Kasumi-1 (cell line): ENCODE measurements at regions not wholly inside any gene's neighbourhood (a gene's known extent, or its start where the extent isn't known, plus 50 kb on each side); places are given as distances from the start of the nearest gene placed in this dataset.

Source experiments
- DNase-seq, 2 experiments: peaks; one replicate each; lab custom pipeline; 2025; lab: John Stamatoyannopoulos, UW

DNA sequence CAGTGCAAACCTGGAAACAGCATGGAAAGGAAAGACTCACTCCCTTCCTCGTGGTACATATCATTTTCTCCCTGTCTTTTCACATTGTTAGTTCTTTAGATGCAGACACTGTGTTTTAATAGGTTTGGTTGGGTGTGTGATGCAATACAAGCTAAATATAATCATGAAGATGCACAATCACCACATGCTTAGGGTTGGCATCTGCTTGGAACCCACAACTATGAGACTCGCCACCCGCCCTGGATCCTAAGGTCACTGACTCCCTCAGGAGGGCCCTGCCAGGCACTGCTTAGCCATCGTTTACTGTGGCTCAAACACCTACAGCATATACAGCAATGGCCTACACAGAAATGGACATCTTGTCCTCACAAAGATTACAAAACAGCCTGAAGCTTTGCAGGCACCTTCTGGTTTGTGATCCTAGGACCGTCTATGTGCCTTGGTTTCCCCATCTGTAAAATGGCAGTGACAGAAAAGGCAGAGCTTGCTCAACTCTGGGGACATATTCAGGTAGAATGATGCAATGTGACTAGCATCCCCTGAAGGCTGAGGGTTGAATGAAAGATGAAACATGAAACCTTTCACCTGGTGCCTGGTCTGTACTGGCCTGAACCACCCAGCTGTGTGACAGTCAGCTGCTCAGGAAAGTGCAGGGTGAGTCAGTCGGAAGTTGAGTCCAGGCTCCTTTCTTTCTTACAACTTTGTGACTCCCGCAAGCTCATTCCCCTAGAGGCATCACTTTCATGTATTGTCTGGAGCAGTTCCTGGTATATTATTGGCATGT, 123.6 kb upstream of the PFN2 start:
- DNase-seq, result no peak

DNA sequence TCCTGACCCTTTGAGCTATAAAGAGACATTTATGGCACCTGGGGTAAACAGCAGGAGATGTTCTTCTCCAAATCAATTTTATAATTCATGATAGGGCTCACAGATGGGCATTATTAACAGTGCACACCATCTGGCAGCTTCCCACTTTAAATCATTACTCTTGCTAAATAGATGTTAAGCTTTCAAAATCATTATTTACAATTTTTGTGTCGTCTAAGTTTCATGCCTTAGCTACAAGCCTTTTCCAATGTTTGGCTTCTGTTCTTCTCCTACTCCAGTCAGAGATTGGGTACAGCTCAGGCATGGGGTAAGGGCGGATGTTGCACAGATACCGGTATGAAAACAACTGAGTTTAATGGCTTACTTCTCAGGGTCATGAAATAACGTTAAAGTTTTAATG, 120.9 kb upstream of the PFN2 start:
- DNase-seq, result no peak

DNA sequence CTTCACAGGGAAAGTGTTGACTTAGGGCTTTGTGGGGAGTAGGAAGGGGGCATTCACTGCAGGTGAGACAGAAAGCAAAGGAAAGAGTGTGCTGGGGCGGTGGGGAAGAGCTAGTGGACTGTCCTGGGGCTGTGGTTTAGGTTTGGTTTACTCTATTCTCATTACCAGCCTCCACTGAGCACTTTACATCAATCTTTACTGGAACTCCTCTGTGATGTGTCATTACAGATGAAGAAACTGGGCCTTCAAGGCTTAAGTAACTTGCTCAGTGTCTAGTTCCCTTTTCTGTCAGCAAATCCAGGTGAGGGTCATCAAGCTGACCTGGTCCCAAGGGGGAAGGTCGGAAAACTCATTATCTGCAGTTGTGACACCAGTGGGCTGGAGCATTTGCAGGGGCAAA, 120.2 kb upstream of the PFN2 start:
- DNase-seq, result no peak

DNA sequence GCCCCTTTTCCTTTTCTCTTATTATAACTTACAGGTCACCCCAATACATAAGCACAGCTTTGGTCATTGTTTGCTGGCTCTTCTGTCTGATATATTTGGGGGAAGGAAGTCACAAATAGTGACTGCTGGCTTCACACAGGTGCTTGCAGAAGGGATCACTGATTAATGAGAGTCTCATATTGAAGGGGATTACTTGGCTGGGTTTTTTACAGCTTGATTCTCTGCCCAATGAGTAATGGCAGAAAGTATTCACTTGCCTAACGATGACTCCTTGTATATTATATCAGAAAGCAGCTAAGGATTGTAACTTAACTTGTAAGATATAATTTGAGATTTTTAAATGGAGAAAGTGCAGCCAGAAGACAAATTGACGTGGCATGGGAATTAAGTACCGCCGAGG, 119.3 kb upstream of the PFN2 start:
- no peak for DNase-seq

DNA sequence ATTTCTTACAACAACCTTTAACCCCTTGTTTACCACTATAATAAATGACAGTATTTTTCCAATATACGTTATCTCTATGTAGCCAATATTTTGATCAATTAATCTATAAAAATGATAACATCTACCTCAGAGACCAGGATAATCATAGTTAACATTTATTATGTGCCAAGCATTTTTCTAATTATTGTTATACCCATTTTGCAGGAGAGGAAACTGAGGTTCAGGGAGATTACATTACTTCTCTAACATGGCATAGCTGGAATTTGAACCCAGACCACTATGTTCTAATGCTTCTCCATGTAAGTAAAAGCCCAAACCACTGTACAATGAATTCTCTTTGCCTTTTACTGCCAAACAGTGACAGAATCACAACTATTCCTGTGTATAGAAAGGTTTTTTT, 113.4 kb upstream of the PFN2 start:
- no peak for DNase-seq

DNA sequence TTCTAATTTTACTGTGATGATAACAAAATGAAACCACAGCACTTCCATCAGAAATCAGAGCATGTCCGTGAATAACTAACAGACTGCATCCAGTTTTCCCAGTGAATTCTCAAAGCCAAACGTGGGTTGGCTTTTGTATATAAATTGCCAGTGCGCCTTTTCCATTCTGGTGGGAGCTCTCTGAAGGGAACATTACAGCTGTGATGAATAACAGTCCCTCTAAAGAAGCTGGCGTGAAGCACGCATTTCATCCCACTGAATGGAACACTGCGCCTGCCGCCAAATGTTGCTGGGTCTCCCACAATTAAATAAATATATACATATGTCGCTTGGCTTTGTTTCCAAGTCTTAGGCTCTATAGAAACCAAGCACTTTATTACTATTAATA, 113.0 kb upstream of the PFN2 start:
- no peak for DNase-seq

DNA sequence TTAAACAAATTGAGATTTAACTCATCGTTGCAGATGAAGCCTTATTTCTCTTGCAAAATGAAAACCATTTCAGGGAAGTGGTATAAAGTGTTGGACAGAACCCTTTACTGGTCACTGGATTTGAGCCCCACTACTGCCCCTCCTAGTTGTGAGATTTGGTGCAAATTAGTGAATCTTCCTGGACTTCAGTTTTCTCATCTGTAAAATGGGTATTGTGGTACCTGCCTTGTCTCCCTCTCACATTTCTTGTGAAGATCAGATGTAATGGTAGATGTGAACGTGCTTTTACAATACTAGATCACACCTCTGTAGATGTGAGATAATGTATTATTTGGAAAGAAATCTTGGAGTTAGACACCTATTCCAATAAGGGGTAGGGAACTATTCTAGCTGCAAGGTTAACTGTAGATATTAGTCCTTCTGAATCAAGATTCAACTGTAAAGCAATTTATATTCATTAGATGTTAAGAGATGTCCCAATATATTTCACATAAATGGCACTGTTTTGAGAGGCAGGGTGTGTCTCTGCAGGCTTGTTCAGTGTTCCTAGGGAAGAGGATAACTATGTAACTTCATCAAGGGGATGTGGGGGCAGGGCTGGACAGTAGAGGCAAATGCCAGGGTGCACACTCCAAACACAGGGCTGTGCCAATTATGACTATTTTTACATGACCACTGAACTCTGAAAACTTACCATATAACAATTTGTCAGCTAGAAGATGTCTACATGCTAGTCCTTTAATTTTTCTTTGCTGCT, 112.4 kb upstream of the PFN2 start:
- DNase-seq, result no peak

DNA sequence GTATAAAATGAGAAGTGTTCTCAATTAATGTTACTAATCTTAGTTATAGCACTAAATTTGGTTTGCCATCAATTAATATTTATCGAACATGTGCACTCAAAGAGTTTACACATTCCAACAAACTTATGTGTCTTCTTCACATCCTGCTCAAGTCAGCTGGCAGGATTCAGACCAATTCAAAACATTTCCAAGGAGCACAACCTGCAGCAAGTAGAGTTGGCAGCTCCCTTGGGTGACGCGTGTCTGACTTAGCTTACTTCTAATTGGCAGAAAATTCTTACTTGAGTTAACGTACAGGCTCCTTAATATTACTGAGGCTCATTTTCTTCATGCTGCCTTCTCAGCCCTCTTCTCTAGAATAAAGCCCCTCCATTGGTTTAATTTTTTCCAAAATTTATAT, 110.4 kb upstream of the PFN2 start:
- no peak for DNase-seq

DNA sequence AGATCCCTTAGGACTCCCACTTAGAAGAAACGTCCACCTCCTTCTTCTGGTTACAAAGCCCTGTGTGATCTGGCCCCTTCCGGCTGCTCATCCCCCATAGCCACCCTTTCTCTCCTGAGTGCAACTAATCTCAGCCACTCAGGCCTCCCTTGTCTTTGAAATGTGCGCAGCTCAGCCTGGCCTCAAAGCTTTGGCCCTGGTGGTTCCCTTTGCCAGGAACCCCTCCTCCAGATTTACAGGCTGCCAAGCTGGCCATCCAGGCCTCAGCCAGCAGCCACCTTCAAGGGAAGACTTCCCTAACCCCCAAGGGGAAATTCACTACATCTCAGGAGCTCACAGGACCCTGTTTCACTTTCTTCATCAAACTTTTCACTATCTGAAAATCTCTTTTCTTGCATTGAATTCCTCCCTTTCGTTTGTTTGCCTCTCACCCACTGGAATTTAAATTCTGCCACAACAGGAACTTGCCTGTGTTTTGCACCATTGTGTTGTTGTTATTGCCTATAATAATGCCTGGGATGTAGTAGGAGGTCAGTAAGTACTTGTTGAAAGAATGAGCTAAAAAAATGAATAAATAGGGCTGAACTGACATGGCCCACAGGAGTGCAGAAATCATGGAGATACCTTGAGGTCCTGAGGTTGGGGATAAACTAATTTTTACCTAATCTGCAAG, 109.5 kb upstream of the PFN2 start:
- no peak for DNase-seq

DNA sequence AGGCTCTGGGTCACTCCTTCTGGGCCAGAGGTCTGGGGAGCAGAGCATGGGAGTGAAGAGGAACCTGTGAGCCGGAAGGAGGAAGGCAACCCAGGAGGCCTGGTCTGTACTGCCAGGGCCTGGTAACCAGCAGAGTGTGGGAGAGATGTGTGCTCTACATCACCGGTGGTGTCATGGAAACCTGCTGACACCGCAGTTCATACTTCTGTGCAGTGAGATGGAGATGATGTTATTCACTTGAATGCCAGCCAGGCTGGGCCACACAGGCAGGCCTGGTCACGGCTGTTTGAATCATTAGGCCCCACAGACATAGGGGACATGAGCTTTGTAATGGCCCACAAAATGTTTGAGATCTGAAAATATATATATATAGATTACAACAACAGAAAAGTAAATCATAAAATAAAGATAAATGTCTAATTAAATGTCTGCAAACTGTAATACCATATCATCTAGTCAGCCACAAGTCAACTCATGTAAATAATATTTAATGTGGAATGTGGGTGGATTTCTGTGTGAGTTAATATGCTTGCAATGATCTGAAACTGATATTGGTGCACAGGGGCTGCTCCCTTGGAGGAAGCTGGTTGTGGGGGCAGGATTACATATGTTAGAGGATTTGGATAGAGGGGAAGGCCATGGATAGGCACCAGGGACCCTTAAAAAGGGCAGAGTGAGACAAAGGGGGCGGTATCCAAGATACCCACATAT, 108.5 kb upstream of the PFN2 start:
- DNase-seq, result no peak

DNA sequence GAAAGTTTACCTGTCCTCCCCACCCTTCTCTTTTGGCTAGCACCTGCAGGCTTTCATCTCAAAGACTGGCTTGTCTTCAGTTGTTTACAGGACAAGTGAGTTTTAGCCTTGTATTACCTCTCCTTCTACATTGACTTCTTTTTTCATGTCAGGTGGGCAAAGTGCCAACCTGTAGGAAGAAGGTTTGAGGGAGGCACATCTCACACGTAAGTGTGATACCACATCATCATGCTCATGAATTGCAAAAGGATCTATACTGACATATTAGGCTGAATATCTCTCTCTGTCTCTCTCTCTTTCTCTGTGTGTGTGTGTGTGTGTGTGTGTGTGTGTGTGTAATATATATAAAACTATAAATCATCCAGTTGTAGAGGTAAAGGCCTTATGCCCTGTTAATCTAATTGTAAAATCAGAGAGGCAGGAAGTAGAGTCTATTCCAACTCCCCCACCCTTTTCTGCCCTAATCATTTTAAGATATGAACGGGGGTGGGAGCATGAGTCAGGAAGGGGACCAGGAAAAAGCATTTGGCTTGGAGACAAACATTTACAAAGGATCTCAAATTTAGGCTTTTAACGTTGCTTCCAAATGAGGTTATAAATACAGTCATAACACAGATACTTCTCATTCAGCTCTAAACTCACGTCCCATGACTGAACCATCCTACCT, 107.0 kb upstream of the PFN2 start:
- no peak for DNase-seq

DNA sequence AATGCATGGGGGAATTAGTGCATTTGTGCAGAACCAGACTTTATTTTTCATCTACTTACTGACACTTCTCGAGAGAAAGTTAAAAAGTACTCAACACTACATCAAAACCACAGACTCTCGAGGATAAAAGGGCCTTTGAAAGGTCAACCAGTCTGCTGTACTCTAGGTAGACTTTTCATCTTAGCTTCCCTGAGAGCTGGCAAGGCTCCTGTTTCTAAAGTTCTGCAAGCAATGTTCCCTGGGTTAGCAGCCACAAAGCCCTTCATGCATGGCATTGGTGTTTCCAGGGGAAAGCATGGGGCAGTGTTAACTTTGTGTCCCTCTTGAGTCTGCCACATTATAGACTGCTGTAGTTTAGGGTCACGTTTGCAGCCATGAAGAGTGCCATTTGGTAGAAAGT, 106.4 kb upstream of the PFN2 start:
- DNase-seq, result no peak

DNA sequence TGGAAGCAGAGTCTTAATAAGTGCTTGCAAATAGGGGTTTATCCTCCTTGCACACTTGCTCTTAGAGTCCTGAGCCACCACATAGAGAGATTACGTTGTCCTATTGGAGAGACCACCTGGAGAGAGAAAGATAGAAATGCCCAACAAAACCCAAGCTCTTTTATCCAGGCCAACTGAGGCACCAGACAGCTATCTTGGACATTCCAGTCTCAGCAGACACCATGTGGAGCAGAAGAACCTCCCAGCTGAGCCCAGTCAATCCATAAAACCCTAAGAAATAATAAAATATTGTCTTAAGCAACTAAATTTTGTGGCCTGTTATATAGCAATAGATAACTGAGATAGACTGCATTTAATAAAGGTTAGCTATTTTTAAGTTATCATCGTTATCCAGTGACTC, 105.7 kb upstream of the PFN2 start:
- DNase-seq, result no peak

DNA sequence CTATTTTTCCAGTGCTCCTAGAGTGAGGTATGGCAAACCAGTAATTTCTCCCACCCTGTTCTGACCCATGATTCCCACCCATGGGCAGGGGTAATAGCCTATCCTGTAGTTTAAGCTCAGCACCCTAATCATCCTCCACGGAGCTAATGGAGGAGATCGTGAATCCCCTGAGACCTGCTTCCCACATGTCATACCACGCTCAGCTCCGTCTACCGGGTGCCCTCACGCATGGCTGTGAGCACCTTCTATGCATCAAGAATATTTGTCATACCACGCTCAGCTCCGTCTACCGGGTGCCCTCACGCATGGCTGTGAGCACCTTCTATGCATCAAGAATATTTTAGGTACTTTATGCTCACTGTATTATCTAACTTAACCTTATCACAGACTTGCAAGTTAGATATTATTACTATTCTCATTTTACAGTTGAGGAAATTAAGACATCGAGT, 104.7 kb upstream of the PFN2 start:
- no peak for DNase-seq

DNA sequence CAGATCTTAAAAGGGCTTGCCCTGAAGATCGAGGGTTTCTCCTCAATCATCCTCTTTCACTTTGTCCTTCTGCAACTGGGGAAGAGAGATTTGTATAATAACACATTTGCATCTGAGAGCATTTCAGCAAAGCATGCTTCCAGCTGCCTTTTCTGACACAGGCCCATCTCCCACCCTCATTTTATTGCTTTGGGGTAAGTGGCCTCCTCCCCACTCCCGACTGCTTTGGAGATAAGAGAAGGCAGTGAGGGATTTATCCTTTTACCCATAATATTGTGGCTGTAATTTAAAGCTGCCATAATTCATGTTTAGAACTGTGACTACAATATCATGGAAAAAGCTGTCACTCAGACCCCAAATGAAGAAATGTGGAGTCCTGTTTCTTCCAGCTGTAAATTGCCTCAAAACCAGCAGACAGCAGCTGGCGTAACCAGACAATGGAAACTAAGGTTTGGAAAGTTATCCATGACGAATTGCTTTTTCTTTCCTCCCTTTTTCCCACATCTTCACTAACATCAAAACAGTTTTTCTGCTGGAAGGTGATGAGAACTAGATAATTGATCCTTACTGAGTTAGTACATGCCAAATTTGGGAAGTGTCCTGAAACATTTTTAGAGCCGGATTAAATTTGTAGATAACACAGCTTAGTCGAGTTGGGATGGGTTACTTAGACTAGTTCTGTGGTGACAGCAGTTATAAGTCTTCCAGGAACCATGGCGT, 104.2 kb upstream of the PFN2 start:
- no peak for DNase-seq

DNA sequence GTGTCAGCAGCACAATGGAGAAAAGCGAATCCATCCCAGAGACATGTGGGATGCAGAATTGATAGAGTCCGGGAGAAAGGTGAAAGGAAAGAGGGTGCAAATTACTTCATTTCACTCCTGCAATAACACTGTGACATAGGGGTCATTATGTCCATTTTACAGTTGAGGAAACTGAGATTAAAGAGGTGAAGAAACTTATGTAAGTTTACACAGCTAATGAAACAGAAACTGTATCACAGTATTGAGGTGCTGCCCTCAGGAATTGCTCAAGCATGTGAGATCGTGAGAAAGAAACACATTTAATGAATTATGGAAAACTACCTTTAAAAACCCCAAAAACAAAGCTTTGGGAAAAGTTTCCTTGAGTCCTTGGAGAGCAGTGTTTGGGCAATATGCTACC, 103.6 kb upstream of the PFN2 start:
- no peak for DNase-seq

DNA sequence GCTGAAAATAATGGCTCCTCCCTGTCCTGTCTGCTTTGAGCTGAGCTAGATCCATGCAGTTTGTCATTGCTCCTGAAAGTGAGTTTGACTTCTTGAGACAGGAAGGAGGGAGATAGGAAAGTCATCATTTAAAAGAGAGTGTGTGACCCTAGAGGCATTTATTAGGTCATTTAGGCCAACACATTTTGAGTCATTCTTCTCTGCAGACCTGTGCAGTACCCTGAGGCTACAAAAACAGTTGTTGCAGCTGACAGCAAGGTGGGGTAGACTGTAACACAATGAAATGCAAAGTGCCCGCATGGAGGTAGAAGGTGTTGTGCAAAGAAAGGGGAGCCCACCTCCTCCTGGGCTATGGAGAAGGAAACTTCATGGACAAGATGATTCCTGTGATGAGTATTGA, 102.8 kb upstream of the PFN2 start:
- no peak for DNase-seq

DNA sequence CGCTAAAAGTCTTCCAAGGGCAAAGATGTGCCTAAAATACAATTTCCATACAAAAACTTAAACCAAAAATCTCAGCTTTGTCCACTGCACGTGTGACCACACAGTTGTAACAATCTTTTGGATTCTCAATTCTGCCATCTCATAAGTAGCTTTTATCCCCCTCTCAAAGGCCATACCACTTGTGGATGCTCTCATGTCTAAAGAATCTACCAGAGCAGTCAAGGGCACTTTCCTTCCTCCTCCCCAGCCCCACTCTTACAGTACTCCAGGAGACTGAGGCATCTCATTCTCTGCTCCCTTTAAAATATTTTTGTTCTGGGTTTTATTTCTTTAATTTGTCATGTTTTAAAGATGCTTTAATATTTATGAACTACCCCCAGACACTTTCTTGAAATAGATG, 102.3 kb upstream of the PFN2 start:
- no peak for DNase-seq

DNA sequence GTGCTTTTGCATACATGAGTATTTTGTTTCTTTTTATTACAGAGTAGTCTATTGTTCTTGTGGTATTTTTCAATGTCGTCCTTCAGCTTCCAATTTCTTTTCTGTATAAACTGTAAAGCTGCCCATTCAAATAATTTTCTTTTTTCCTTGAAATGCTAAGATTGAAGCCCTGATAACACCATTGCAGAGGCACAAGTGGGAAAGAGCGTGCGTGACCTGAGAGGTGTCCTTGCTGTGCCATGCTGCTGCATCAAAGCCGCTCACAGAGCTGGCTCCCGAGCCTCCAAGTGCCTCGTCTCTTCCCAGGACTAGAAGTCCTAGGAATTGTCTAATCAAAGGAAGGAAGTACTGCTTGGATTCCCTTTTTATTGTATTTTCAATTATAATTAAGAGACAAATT, 101.9 kb upstream of the PFN2 start:
- DNase-seq, result no peak

DNA sequence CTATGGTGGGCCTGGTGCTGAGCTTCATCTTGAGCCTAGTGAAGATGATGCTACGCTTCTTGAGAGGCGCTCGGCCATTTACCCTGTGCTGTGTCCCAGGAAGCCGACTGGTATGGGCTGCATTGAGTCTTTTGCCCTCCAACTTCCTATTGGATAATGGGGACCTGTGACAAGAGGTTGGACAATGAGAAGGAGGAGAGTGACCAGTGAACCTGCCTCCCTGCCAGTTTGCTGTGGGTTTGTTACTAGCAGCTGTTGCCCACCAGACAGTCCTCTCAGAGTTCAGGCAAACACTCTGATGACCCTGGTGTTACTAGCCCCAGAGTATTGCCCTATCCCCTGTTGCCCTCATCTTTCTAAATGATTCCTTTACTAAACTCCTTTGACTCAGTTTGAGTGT, 99.6 kb upstream of the PFN2 start:
- no peak for DNase-seq

DNA sequence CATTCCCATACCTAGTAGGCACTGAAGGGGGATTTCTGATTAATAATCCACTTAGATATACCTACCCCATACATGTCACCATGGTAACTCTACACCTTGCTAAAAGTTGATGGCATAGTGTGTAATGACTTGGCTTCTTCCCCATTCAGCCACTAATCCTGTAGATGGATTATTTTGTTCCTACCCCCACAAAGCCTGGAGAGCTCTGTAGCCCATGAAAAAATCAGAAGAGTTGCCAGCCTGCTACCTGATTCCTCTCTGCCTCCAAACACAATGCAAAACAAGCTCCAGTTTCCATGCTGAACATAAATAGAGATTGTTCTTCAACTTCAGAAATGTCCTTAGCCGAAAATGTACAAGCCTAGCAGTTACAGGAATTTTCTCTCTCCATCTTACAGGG, 98.9 kb upstream of the PFN2 start:
- DNase-seq, result no peak
